CD4-positive, alpha-beta T cell (primary cell): ENCODE measurements at regions not wholly inside any gene's neighbourhood (a gene's known extent, or its start where the extent isn't known, plus 50 kb on each side); places are given as distances from the start of the nearest gene placed in this dataset.

Source experiments
- ATAC-seq: fragments of 200-7000 bp; cut with Tn5 transposase; one replicate; pipeline ENCODE4 v1.10.0; 2022; ENCODE audit warnings: mild to moderate bottlenecking; ENCODE audit not compliant: poor library complexity
- CTCF ChIA-PET: fragments of 350-600 bp; sonication (Branson Sonifier 250); formaldehyde crosslinking; loops from one replicate; lab custom pipeline; 2021; ENCODE audit warnings: antibody characterized with exemption, inconsistent platforms; lab: Charles Lee
- POLR2A ChIA-PET: fragments of 350-600 bp; sonication (Branson Sonifier 250); formaldehyde crosslinking; loops from one replicate; lab custom pipeline; 2021; ENCODE audit warnings: antibody characterized with exemption, inconsistent platforms; lab: Charles Lee
- DNase-seq, 14 experiments: peaks; one replicate each; pipeline ENCODE4 v3.0.0-alpha.2; 2013 to 2020; ENCODE audit warnings: mixed read lengths in 2 of 14
- H3K27ac ChIP-seq, 2 donors: one replicate each; pipeline versions ENCODE4 v1.5.1 to v1.7.0; 2013; ENCODE audit warnings: low read length in 2 of 2, low read depth in 1 of 2, mild to moderate bottlenecking in 1 of 2
- H3K27me3 ChIP-seq, 2 experiments: 1 replicate in 1 of 2; 2 replicates in 1 of 2; pipeline versions ENCODE4 v1.6.1 to v1.7.0; 2013; ENCODE audit warnings: low read length in 2 of 2, control low read depth in 1 of 2, mild to moderate bottlenecking in 1 of 2, moderate library complexity in 1 of 2; ENCODE audit not compliant: insufficient read depth in 2 of 2, control insufficient read depth in 1 of 2
- H3K36me3 ChIP-seq: one replicate; pipeline ENCODE4 v1.6.1; 2013; ENCODE audit warnings: low read length, control low read depth; ENCODE audit not compliant: insufficient read depth
- H3K4me1 ChIP-seq: one replicate; pipeline ENCODE4 v1.6.1; 2013; ENCODE audit warnings: low read length, control low read depth; ENCODE audit not compliant: insufficient read depth
- H3K4me3 ChIP-seq: one replicate; pipeline ENCODE4 v1.5.1; 2013; ENCODE audit warnings: mild to moderate bottlenecking, low read length, moderate library complexity
- H3K9me3 ChIP-seq, 2 experiments: 1 replicate in 1 of 2; 2 replicates in 1 of 2; pipeline versions ENCODE4 v1.6.1 to v1.7.0; 2013; ENCODE audit warnings: low read length in 2 of 2, mild to moderate bottlenecking in 2 of 2, control low read depth in 1 of 2, moderate library complexity in 1 of 2; ENCODE audit not compliant: control insufficient read depth in 1 of 2, insufficient read depth in 1 of 2
- H3K27ac Mint-ChIP-seq: one replicate; pipeline ENCODE4 v1.8.0; 2020; ENCODE audit warnings: mixed read lengths
- H3K27me3 Mint-ChIP-seq: one replicate; pipeline ENCODE4 v1.8.0; 2021; ENCODE audit warnings: mixed read lengths
- H3K36me3 Mint-ChIP-seq: one replicate; pipeline ENCODE4 v1.8.0; 2021; ENCODE audit warnings: low read depth, mixed read lengths
- H3K4me1 Mint-ChIP-seq: one replicate; pipeline ENCODE4 v1.8.0; 2021; ENCODE audit warnings: low read depth, mixed read lengths
- H3K4me3 Mint-ChIP-seq: one replicate; pipeline ENCODE4 v1.8.0; 2020; ENCODE audit warnings: mild to moderate bottlenecking, mixed read lengths
- H3K9me3 Mint-ChIP-seq: one replicate; pipeline ENCODE4 v1.8.0; 2020; ENCODE audit warnings: mixed read lengths
- CTCF ChIP-seq: fragments of 200-600 bp; IDR thresholded peaks from one replicate; pipeline ENCODE4 v1.8.0; 2022; ENCODE audit warnings: antibody characterized with exemption, mild to moderate bottlenecking
- intact Hi-C, 2 experiments: fragments of 100-400 bp; cut with DNase I in 1 of 2; cut with micrococcal nuclease in 1 of 2; formaldehyde crosslinking; loops; one replicate each; pipeline versions ENCODE4 v1.15.1 to v1.9.0; 2023 to 2025; cut with DNase I, micrococcal nuclease

- ChIA-PET CTCF (no interaction called here), POLR2A (no interaction called here)
- no peaks in the 10 kb centered on the region for H3K36me3 Mint-ChIP-seq
- no peaks in the 10 kb centered on the region for H3K9me3 Mint-ChIP-seq
- intact Hi-C loops, result loop anchor here in 1 of 2 experiments (5.0 kb wide), 1 partner anchor 467 kb away; no protein-coding TSS in a partner anchor
- H3K4me3 Mint-ChIP-seq, result no peak overlapping the region
- H3K4me1 ChIP-seq, result no peaks in the 10 kb centered on the region
- no peak overlapping the region for H3K4me3 ChIP-seq
- TF ChIP-seq CTCF, result no peak
- H3K9me3 ChIP-seq, result no peaks in the 10 kb centered on the region
- H3K4me1 Mint-ChIP-seq, result no peaks in the 10 kb centered on the region
- peaks cover 17 to 37% of the 10 kb centered on the region in 2 experiments for H3K27me3 ChIP-seq
- no peak overlapping the region for H3K27ac Mint-ChIP-seq
- no peak overlapping the region for H3K27ac ChIP-seq
- ATAC-seq (no peak), DNase-seq (no peak)
- no peaks in the 10 kb centered on the region for H3K36me3 ChIP-seq
- peaks cover 66% of the 10 kb centered on the region for H3K27me3 Mint-ChIP-seq
Measured at GRCh38 chr1:29709704-29710280, 473.5 kb downstream of the PTPRU start.

- intact Hi-C loops, result loop anchor here in 1 of 2 experiments (5.0 kb wide), 1 partner anchor 467 kb away; no protein-coding TSS in a partner anchor
- CTCF ChIA-PET, result no interaction called here
- Histone ChIP-seq H3K4me3 (no peak overlapping the region), H3K4me1 (no peaks in the 10 kb centered on the region), H3K27me3 (peaks cover 21 to 40% of the 10 kb centered on the region in 2 experiments), H3K27ac (no peak overlapping the region), H3K9me3 (no peaks in the 10 kb centered on the region), H3K36me3 (no peaks in the 10 kb centered on the region)
- TF ChIP-seq CTCF, result no peak
- no peaks in the 10 kb centered on the region for H3K9me3 Mint-ChIP-seq
- ATAC-seq, result no peak
- H3K4me3 Mint-ChIP-seq, result no peak overlapping the region
- no peak for DNase-seq
- no peaks in the 10 kb centered on the region for H3K36me3 Mint-ChIP-seq
- peaks cover 68% of the 10 kb centered on the region for H3K27me3 Mint-ChIP-seq
- H3K4me1 Mint-ChIP-seq, result no peaks in the 10 kb centered on the region
- no peak overlapping the region for H3K27ac Mint-ChIP-seq
- POLR2A ChIA-PET, result no interaction called here
Measured at GRCh38 chr1:29708796-29709703, 472.7 kb downstream of the PTPRU start.

- H3K4me3 Mint-ChIP-seq, result no peak overlapping the region
- Histone ChIP-seq H3K27ac (no peak overlapping the region), H3K9me3 (no peaks in the 10 kb centered on the region), H3K36me3 (no peaks in the 10 kb centered on the region), H3K27me3 (peaks cover 24 to 40% of the 10 kb centered on the region in 2 experiments), H3K4me1 (no peaks in the 10 kb centered on the region), H3K4me3 (no peak overlapping the region)
- no peak for ATAC-seq
- ChIA-PET POLR2A (no interaction called here), CTCF (no interaction called here)
- no peak overlapping the region for H3K27ac Mint-ChIP-seq
- peaks cover 66% of the 10 kb centered on the region for H3K27me3 Mint-ChIP-seq
- no peaks in the 10 kb centered on the region for H3K36me3 Mint-ChIP-seq
- intact Hi-C loops, result loop anchor here in 1 of 2 experiments (5.0 kb wide), 1 partner anchor 466 kb away; no protein-coding TSS in a partner anchor
- TF ChIP-seq CTCF, result no peak
- no peaks in the 10 kb centered on the region for H3K4me1 Mint-ChIP-seq
- H3K9me3 Mint-ChIP-seq, result no peaks in the 10 kb centered on the region
- DNase-seq, result no peak
Measured at GRCh38 chr1:29708381-29708780, 472.1 kb downstream of the PTPRU start.
